ENCODE measurements at regions not wholly inside any gene's neighbourhood (a gene's known extent, or its start where the extent isn't known, plus 50 kb on each side); places are given as distances from the start of the nearest gene placed in this dataset.

DNA sequence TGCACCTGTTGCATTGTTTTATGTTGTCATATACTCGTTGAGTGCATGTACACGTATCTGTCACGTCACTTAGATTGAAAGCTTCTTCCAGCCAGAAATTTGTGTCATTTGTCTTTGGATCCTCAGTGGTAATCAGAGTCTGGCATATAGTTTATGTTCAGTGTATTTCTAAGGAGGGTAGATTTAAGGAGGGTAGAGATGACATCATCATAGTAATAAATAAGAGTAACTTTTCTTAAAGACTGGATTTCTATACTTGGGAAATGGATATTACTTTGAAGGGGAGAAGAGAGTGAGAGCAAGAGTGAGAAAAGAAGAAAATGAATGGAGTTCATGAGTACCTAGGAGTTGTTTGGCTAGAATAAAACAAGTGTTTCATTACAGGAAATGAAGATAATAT lies 255.0 kb upstream of the SASH1 start:
- no peak for TF ChIP-seq SPI1 (IDR thresholded peaks at IDR 0.05; ENCODE audit: borderline replicate concordance, low read depth)
- no peak for TF ChIP-seq POLR2AphosphoS5 (IDR thresholded peaks at IDR 0.05; ENCODE audit: low read depth)
- TF ChIP-seq, protein P1, sequence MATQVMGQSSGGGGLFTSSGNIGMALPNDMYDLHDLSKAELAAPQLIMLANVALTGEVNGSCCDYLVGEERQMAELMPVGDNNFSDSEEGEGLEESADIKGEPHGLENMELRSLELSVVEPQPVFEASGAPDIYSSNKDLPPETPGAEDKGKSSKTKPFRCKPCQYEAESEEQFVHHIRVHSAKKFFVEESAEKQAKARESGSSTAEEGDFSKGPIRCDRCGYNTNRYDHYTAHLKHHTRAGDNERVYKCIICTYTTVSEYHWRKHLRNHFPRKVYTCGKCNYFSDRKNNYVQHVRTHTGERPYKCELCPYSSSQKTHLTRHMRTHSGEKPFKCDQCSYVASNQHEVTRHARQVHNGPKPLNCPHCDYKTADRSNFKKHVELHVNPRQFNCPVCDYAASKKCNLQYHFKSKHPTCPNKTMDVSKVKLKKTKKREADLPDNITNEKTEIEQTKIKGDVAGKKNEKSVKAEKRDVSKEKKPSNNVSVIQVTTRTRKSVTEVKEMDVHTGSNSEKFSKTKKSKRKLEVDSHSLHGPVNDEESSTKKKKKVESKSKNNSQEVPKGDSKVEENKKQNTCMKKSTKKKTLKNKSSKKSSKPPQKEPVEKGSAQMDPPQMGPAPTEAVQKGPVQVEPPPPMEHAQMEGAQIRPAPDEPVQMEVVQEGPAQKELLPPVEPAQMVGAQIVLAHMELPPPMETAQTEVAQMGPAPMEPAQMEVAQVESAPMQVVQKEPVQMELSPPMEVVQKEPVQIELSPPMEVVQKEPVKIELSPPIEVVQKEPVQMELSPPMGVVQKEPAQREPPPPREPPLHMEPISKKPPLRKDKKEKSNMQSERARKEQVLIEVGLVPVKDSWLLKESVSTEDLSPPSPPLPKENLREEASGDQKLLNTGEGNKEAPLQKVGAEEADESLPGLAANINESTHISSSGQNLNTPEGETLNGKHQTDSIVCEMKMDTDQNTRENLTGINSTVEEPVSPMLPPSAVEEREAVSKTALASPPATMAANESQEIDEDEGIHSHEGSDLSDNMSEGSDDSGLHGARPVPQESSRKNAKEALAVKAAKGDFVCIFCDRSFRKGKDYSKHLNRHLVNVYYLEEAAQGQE (IDR thresholded peaks at IDR 0.05; ENCODE audit: insufficient replicate concordance, low read depth) = no peak
- TF ChIP-seq GABPA (IDR thresholded peaks at IDR 0.05; ENCODE audit: low read depth) = no peak
- no peak for TF ChIP-seq CTCF (IDR thresholded peaks at IDR 0.05; ENCODE audit: insufficient read depth, low read length)
- no peaks in the 10 kb centered on the region for H3K27me3 ChIP-seq (ENCODE audit: insufficient read depth, poor library complexity, severe bottlenecking)
- no peak overlapping the region for H3K4me3 ChIP-seq (replicated peaks; ENCODE audit: insufficient read depth, low read length)
- no peak for DNase-seq (ENCODE audit: low read depth in 1 of 2, low spot score in 1 of 2)
- no peak overlapping the region for H3K27ac ChIP-seq (replicated peaks)

DNA sequence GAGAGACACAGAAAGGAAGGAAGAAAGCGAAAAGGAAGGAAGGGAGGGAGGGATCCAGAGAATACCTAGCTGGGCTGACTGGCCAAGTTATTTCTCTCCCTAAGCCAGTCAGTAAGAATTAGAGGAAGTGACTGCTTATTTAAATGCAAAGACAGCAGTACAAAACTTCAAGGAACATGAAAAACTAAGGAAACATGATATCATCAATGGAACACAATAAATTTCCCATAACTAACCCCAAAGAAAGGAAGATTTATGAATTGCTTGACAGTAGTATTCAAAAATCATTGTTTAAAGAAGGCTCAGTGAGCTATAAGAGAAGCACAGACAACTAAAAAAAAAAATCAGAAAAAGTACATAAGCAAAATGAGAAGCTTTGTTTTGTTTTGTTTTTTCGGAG lies 252.3 kb upstream of the SASH1 start:
- TF ChIP-seq, protein P1 (IDR thresholded peaks at IDR 0.05; ENCODE audit: insufficient replicate concordance, low read depth) = no peak
- no peak for TF ChIP-seq SPI1 (IDR thresholded peaks at IDR 0.05; ENCODE audit: borderline replicate concordance, low read depth)
- no peak for TF ChIP-seq GABPA (IDR thresholded peaks at IDR 0.05; ENCODE audit: low read depth)
- TF ChIP-seq POLR2AphosphoS5 (IDR thresholded peaks at IDR 0.05; ENCODE audit: low read depth) = no peak
- TF ChIP-seq CTCF (IDR thresholded peaks at IDR 0.05; ENCODE audit: insufficient read depth, low read length) = no peak
- Histone ChIP-seq H3K27me3 (ENCODE audit: insufficient read depth, poor library complexity, severe bottlenecking) (no peaks in the 10 kb centered on the region), H3K27ac (replicated peaks) (no peak overlapping the region), H3K4me3 (replicated peaks; ENCODE audit: insufficient read depth, low read length) (no peak overlapping the region)
- DNase-seq (ENCODE audit: low read depth in 1 of 2, low spot score in 1 of 2) = no peak

GRCh38 chr6:148091394-148091793 lies 251.2 kb upstream of the SASH1 start:
- H3K4me3 ChIP-seq (replicated peaks; ENCODE audit: insufficient read depth, low read length) = no peak overlapping the region
- H3K27ac ChIP-seq (replicated peaks) = no peak overlapping the region
- no peak for TF ChIP-seq POLR2AphosphoS5 (IDR thresholded peaks at IDR 0.05; ENCODE audit: low read depth)
- no peak for TF ChIP-seq CTCF (IDR thresholded peaks at IDR 0.05; ENCODE audit: insufficient read depth, low read length)
- no peak for TF ChIP-seq GABPA (IDR thresholded peaks at IDR 0.05; ENCODE audit: low read depth)
- TF ChIP-seq, protein P1 (IDR thresholded peaks at IDR 0.05; ENCODE audit: insufficient replicate concordance, low read depth) = no peak
- TF ChIP-seq SPI1 (IDR thresholded peaks at IDR 0.05; ENCODE audit: borderline replicate concordance, low read depth) = no peak
- H3K27me3 ChIP-seq (ENCODE audit: insufficient read depth, poor library complexity, severe bottlenecking) = no peaks in the 10 kb centered on the region
- DNase-seq (ENCODE audit: low read depth in 1 of 2, low spot score in 1 of 2) = no peak

Data from HL-60 (cell line).